ENCODE measurements at regions not wholly inside any gene's neighbourhood (a gene's known extent, or its start where the extent isn't known, plus 50 kb on each side); places are given as distances from the start of the nearest gene placed in this dataset.
"Not testable (repeated sequence)": the region's sequence is repeated elsewhere in the genome, so short reads cannot be mapped to it uniquely, and the experiment has no call there.

- not testable (repeated sequence) for DNase-seq (ENCODE audit: extremely low read depth, low read depth)
Observed at GRCh38 chr10:93127642-93128215, 54.0 kb downstream of the CYP26A1 start.

- no peak for TF ChIP-seq CTCF (IDR thresholded peaks at IDR 0.05; ENCODE audit: low read depth, low read length)
- DNase-seq (ENCODE audit: extremely low read depth, low read depth) = no peak
Observed at GRCh38 chr10:93131986-93132385, 58.3 kb downstream of the CYP26A1 start.

GRCh38 chr10:93138113-93138870 is 64.6 kb downstream of the CYP26A1 start:
- no peak for TF ChIP-seq CTCF (IDR thresholded peaks at IDR 0.05; ENCODE audit: low read depth, low read length)
- DNase-seq (ENCODE audit: extremely low read depth, low read depth) = no peak

- no peak for TF ChIP-seq CTCF (IDR thresholded peaks at IDR 0.05; ENCODE audit: low read depth, low read length)
- DNase-seq (ENCODE audit: extremely low read depth, low read depth) = no peak
Observed at GRCh38 chr10:93139059-93139655, 65.5 kb downstream of the CYP26A1 start.

- no peak for DNase-seq (ENCODE audit: extremely low read depth, low read depth)
- no peak for TF ChIP-seq CTCF (IDR thresholded peaks at IDR 0.05; ENCODE audit: low read depth, low read length)
Observed at GRCh38 chr10:93142534-93142933, 68.8 kb downstream of the CYP26A1 start.

- TF ChIP-seq CTCF (IDR thresholded peaks at IDR 0.05; ENCODE audit: low read depth, low read length) = no peak
- DNase-seq (ENCODE audit: extremely low read depth, low read depth) = no peak
Observed at GRCh38 chr10:93143281-93143680, 69.6 kb downstream of the CYP26A1 start.

GRCh38 chr10:93146336-93146735 is 72.6 kb downstream of the CYP26A1 start:
- TF ChIP-seq CTCF (IDR thresholded peaks at IDR 0.05; ENCODE audit: low read depth, low read length) = no peak
- no peak for DNase-seq (ENCODE audit: extremely low read depth, low read depth)

Data from AG09319 (cell line).